ENCODE measurements at regions not wholly inside any gene's neighbourhood (a gene's known extent, or its start where the extent isn't known, plus 50 kb on each side); places are given as distances from the start of the nearest gene placed in this dataset.

DNA sequence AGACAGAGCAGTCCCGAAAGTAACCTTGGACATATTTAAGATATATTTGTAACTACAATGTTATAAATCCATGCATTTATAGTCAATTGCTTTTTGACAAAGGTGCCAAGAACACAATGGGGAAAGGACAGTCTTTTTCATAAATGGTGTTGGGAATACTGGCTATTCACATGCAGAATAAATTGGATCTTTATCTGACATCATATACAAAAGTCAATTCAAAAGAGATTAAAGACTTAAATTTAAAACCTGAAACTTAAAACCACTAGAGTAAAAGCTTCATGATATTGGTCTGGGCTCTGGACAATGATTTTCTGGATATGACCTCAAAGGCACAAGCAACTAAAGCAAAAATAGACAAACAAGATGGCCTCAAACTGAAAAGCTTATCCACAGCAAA is 950.7 kb upstream of the TYRP1 start:
- TF ChIP-seq, protein P1, sequence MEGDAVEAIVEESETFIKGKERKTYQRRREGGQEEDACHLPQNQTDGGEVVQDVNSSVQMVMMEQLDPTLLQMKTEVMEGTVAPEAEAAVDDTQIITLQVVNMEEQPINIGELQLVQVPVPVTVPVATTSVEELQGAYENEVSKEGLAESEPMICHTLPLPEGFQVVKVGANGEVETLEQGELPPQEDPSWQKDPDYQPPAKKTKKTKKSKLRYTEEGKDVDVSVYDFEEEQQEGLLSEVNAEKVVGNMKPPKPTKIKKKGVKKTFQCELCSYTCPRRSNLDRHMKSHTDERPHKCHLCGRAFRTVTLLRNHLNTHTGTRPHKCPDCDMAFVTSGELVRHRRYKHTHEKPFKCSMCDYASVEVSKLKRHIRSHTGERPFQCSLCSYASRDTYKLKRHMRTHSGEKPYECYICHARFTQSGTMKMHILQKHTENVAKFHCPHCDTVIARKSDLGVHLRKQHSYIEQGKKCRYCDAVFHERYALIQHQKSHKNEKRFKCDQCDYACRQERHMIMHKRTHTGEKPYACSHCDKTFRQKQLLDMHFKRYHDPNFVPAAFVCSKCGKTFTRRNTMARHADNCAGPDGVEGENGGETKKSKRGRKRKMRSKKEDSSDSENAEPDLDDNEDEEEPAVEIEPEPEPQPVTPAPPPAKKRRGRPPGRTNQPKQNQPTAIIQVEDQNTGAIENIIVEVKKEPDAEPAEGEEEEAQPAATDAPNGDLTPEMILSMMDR (IDR thresholded peaks at IDR 0.05) = no peak
- no peak for TF ChIP-seq ZFX (IDR thresholded peaks at IDR 0.05; ENCODE audit: borderline replicate concordance)

All from 22Rv1 (cell line).